ENCODE measurements at regions not wholly inside any gene's neighbourhood (a gene's known extent, or its start where the extent isn't known, plus 50 kb on each side); places are given as distances from the start of the nearest gene placed in this dataset.

DNA sequence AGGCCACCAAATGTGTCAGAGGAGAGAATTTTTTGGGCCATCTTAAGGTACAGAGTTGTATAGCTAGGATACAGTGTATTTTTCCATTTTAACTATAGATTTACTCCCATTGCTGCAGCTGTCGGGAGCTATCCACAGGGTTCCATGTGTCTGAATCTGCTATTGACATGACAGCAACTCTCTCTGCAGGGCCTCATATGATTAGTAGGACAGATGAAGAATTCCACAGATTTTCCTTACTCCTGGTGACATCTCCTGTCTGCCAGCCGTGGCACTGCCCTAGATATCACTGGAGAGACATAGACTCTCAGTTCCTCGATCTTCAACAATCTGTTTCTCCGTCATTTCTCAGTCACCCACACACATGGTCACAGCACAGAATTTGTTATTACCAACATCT lies 86.5 kb downstream of the SPCS3 start:
- DNase-seq = no peak
- no peaks in the 10 kb centered on the region for H3K9me2 ChIP-seq (replicated peaks; ENCODE audit: insufficient read depth, low read length)
- H3K27ac ChIP-seq (ENCODE audit: low read length) = no peak overlapping the region
- no peak overlapping the region for H3K9ac ChIP-seq (ENCODE audit: low read length)
- H3K9me3 ChIP-seq (replicated peaks; ENCODE audit: insufficient read depth, low read length) = no peaks in the 10 kb centered on the region
- no peak overlapping the region for H2AFZ ChIP-seq (ENCODE audit: low read length)
- no peaks in the 10 kb centered on the region for H3K4me1 ChIP-seq (ENCODE audit: low read length)
- no peak overlapping the region for H3K4me2 ChIP-seq (ENCODE audit: low read depth, low read length)
- TF ChIP-seq, protein P1, sequence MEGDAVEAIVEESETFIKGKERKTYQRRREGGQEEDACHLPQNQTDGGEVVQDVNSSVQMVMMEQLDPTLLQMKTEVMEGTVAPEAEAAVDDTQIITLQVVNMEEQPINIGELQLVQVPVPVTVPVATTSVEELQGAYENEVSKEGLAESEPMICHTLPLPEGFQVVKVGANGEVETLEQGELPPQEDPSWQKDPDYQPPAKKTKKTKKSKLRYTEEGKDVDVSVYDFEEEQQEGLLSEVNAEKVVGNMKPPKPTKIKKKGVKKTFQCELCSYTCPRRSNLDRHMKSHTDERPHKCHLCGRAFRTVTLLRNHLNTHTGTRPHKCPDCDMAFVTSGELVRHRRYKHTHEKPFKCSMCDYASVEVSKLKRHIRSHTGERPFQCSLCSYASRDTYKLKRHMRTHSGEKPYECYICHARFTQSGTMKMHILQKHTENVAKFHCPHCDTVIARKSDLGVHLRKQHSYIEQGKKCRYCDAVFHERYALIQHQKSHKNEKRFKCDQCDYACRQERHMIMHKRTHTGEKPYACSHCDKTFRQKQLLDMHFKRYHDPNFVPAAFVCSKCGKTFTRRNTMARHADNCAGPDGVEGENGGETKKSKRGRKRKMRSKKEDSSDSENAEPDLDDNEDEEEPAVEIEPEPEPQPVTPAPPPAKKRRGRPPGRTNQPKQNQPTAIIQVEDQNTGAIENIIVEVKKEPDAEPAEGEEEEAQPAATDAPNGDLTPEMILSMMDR (IDR thresholded peaks at IDR 0.05; ENCODE audit: low read length) = no peak
- no peak for TF ChIP-seq EZH2 (optimal IDR thresholded peaks at IDR 0.05; ENCODE audit: low read depth, low read length)
- no peak for TF ChIP-seq EZH2phosphoT487 (IDR thresholded peaks at IDR 0.05; ENCODE audit: low read length)
- H3K36me3 ChIP-seq (replicated peaks; ENCODE audit: insufficient read depth, low read length) = no peaks in the 10 kb centered on the region
- no peaks in the 10 kb centered on the region for H3K27me3 ChIP-seq (replicated peaks; ENCODE audit: insufficient read depth, low read length)
- H3K4me3 ChIP-seq (ENCODE audit: low read length) = no peak overlapping the region
- no peaks in the 10 kb centered on the region for H3K79me2 ChIP-seq (ENCODE audit: low read length)
- H3F3A ChIP-seq (ENCODE audit: insufficient read depth, low read length) = no peaks in the 10 kb centered on the region
- H4K20me1 ChIP-seq (ENCODE audit: insufficient read depth, low read length) = no peaks in the 10 kb centered on the region

DNA sequence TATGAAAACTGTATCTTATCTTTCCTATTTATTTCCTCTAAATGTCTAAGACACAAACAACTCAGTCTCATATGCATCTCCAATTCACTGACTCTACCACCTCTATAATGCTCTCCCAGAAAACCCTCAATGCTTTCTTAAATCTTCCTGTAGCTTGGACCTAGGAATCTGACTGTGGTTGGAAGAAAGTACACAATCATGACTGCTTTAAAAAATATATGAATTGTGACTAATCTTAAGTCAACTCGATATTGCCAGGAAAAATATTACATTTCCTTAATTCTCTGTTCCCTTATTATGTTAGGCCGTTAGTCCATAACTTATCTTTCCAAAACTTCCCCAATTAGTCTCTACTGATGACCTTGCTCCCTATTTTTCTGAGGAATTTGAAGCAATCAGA lies 87.0 kb downstream of the SPCS3 start:
- no peak for DNase-seq
- Histone ChIP-seq H3K9me3 (replicated peaks; ENCODE audit: insufficient read depth, low read length) (no peaks in the 10 kb centered on the region), H3K9ac (ENCODE audit: low read length) (no peak overlapping the region), H2AFZ (ENCODE audit: low read length) (no peak overlapping the region), H3K9me2 (replicated peaks; ENCODE audit: insufficient read depth, low read length) (no peaks in the 10 kb centered on the region), H3K4me1 (ENCODE audit: low read length) (no peaks in the 10 kb centered on the region), H3K27ac (ENCODE audit: low read length) (no peak overlapping the region), H3K79me2 (ENCODE audit: low read length) (no peaks in the 10 kb centered on the region), H3K4me2 (ENCODE audit: low read depth, low read length) (no peak overlapping the region), H3K27me3 (replicated peaks; ENCODE audit: insufficient read depth, low read length) (no peaks in the 10 kb centered on the region), H3F3A (ENCODE audit: insufficient read depth, low read length) (no peaks in the 10 kb centered on the region), H4K20me1 (ENCODE audit: insufficient read depth, low read length) (no peaks in the 10 kb centered on the region), H3K36me3 (replicated peaks; ENCODE audit: insufficient read depth, low read length) (no peaks in the 10 kb centered on the region), H3K4me3 (ENCODE audit: low read length) (no peak overlapping the region)
- no peak for TF ChIP-seq EZH2 (optimal IDR thresholded peaks at IDR 0.05; ENCODE audit: low read depth, low read length)
- no peak for TF ChIP-seq EZH2phosphoT487 (IDR thresholded peaks at IDR 0.05; ENCODE audit: low read length)
- TF ChIP-seq, protein P1 (IDR thresholded peaks at IDR 0.05; ENCODE audit: low read length) = no peak

DNA sequence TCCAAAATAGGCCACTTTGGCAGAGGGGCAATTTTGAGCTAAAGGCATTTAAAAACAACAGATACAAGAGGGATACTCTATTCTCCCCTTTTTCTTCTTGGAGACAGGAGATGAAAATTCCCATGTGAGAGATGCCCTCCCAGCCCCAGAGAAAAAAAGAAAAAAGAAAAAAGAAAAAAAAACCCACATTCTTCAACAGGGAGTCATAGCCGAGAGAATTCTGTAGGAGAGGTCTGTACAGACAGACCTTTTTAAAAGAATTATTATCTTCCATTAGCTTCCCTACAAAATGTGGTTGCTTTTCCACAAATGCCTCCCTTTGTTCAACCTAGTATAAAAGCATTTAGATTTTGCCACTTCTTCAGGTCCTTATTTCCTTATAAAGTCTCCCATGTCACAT lies 89.9 kb downstream of the SPCS3 start:
- DNase-seq = no peak
- H3K4me2 ChIP-seq (ENCODE audit: low read depth, low read length) = no peak overlapping the region
- H4K20me1 ChIP-seq (ENCODE audit: insufficient read depth, low read length) = no peaks in the 10 kb centered on the region
- TF ChIP-seq, protein P1 (IDR thresholded peaks at IDR 0.05; ENCODE audit: low read length) = no peak
- no peak for TF ChIP-seq EZH2 (optimal IDR thresholded peaks at IDR 0.05; ENCODE audit: low read depth, low read length)
- TF ChIP-seq EZH2phosphoT487 (IDR thresholded peaks at IDR 0.05; ENCODE audit: low read length) = no peak
- H3K9me3 ChIP-seq (replicated peaks; ENCODE audit: insufficient read depth, low read length) = no peaks in the 10 kb centered on the region
- H3K27ac ChIP-seq (ENCODE audit: low read length) = no peak overlapping the region
- H2AFZ ChIP-seq (ENCODE audit: low read length) = no peak overlapping the region
- H3K9ac ChIP-seq (ENCODE audit: low read length) = no peak overlapping the region
- H3K4me3 ChIP-seq (ENCODE audit: low read length) = no peak overlapping the region
- H3F3A ChIP-seq (ENCODE audit: insufficient read depth, low read length) = no peaks in the 10 kb centered on the region
- H3K27me3 ChIP-seq (replicated peaks; ENCODE audit: insufficient read depth, low read length) = no peaks in the 10 kb centered on the region
- no peaks in the 10 kb centered on the region for H3K4me1 ChIP-seq (ENCODE audit: low read length)
- no peaks in the 10 kb centered on the region for H3K9me2 ChIP-seq (replicated peaks; ENCODE audit: insufficient read depth, low read length)
- H3K36me3 ChIP-seq (replicated peaks; ENCODE audit: insufficient read depth, low read length) = no peaks in the 10 kb centered on the region
- no peaks in the 10 kb centered on the region for H3K79me2 ChIP-seq (ENCODE audit: low read length)
